ENCODE measurements at regions not wholly inside any gene's neighbourhood (a gene's known extent, or its start where the extent isn't known, plus 50 kb on each side); places are given as distances from the start of the nearest gene placed in this dataset.

DNA sequence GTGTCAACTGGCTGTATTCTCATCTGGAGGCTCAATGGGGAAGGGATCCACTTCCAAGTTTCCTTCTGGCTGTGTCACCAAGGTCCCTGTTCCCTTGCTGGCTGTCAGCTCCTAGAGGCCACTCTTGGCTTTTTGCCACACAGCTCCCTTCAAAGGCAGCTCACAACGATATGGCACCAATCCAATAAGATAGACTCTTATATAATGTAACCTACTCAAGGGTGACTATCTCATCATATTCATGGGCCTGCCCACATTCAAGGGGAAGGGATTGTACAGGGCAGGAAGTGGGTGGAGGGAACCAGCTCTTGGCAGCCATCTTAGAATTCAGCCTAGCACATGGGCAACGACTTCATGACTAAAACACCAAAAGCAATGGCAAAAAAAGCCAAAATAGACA is 98.7 kb upstream of the PLXNC1 start:
- Histone ChIP-seq H3K27ac (no peak overlapping the region), H3K4me1 (ENCODE audit: insufficient read depth) (no peaks in the 10 kb centered on the region), H3K9me3 (ENCODE audit: low read depth) (no peaks in the 10 kb centered on the region), H3K36me3 (replicated peaks; ENCODE audit: insufficient read depth, low read depth) (no peaks in the 10 kb centered on the region), H4K20me1 (ENCODE audit: insufficient read depth, poor library complexity, severe bottlenecking) (no peaks in the 10 kb centered on the region), H3K4me2 (no peak overlapping the region), H3K79me2 (no peaks in the 10 kb centered on the region), H3K9me2 (replicated peaks; ENCODE audit: insufficient read depth) (no peaks in the 10 kb centered on the region), H2AFZ (no peak overlapping the region), H3K27me3 (no peaks in the 10 kb centered on the region), H3K4me3 (no peak overlapping the region)
- no peak for DNase-seq (ENCODE audit: low spot score)
- 92% methylated on average over 2 of the region's 2 CpGs for WGBS (ENCODE audit: low lambda C conversion rate, missing lambda C conversion rate)
- no peak for TF ChIP-seq EZH2phosphoT487 (IDR thresholded peaks at IDR 0.05; ENCODE audit: low read depth, severe bottlenecking, unreplicated experiment)
- no peak for TF ChIP-seq EZH2 (IDR thresholded peaks at IDR 0.05; ENCODE audit: borderline replicate concordance)
- TF ChIP-seq, protein P1, sequence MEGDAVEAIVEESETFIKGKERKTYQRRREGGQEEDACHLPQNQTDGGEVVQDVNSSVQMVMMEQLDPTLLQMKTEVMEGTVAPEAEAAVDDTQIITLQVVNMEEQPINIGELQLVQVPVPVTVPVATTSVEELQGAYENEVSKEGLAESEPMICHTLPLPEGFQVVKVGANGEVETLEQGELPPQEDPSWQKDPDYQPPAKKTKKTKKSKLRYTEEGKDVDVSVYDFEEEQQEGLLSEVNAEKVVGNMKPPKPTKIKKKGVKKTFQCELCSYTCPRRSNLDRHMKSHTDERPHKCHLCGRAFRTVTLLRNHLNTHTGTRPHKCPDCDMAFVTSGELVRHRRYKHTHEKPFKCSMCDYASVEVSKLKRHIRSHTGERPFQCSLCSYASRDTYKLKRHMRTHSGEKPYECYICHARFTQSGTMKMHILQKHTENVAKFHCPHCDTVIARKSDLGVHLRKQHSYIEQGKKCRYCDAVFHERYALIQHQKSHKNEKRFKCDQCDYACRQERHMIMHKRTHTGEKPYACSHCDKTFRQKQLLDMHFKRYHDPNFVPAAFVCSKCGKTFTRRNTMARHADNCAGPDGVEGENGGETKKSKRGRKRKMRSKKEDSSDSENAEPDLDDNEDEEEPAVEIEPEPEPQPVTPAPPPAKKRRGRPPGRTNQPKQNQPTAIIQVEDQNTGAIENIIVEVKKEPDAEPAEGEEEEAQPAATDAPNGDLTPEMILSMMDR (IDR thresholded peaks at IDR 0.05; ENCODE audit: poor library complexity): no peak

DNA sequence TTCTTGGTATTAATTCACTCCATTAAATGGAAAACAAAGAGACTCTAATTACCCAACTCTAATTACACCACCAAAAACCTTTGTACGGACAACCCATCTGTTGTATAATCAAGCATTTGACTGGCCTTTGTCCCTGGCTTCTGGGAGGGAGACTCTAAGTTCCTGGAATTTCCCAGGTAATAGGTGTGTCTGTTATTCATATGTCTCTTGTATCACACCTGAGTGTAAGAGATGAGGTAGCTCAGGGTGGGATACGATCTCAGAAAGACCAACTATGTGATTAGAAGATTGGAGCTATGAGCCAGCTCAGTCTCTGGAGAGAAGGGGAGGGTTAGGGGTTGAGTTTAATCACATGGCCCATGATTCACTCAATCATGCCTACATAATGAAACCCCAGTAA is 94.7 kb upstream of the PLXNC1 start:
- Histone ChIP-seq H3K36me3 (replicated peaks; ENCODE audit: insufficient read depth, low read depth) (no peaks in the 10 kb centered on the region), H3K9me2 (replicated peaks; ENCODE audit: insufficient read depth) (no peaks in the 10 kb centered on the region), H3K27ac (peak overlapping the region; percentile 61), H3K79me2 (no peaks in the 10 kb centered on the region), H4K20me1 (ENCODE audit: insufficient read depth, poor library complexity, severe bottlenecking) (no peaks in the 10 kb centered on the region), H3K4me2 (no peak overlapping the region), H3K9me3 (ENCODE audit: low read depth) (no peaks in the 10 kb centered on the region), H3K27me3 (no peaks in the 10 kb centered on the region), H3K4me1 (ENCODE audit: insufficient read depth) (no peaks in the 10 kb centered on the region), H2AFZ (no peak overlapping the region), H3K4me3 (no peak overlapping the region)
- DNase-seq (ENCODE audit: low spot score): peak; percentile 21
- TF ChIP-seq EZH2phosphoT487 (IDR thresholded peaks at IDR 0.05; ENCODE audit: low read depth, severe bottlenecking, unreplicated experiment): no peak
- TF ChIP-seq, protein P1 (IDR thresholded peaks at IDR 0.05; ENCODE audit: poor library complexity): no peak
- TF ChIP-seq EZH2 (IDR thresholded peaks at IDR 0.05; ENCODE audit: borderline replicate concordance): no peak
- WGBS (ENCODE audit: low lambda C conversion rate, missing lambda C conversion rate): 82% methylated on average over 2 of the region's 2 CpGs

DNA sequence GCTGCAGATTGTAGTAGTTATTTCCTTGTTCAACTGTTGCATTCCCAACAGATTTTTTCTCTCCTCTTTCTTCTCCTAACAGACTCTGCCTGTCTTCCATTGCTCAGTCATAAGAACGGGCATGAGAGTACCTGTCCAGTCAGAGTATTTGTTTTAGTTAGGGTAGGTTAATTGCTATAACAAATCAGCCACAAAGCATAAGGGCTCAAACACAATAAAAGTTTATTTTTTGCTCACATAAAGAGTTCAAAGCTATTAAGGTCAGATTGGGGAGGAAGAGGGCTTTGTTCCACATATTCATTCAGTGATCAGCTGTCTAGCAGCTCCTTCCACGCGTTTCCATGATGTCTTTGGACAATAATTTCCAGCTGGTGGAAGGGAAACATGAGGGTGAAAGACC is 92.8 kb upstream of the PLXNC1 start:
- no peak overlapping the region for H3K27ac ChIP-seq
- H4K20me1 ChIP-seq (ENCODE audit: insufficient read depth, poor library complexity, severe bottlenecking): no peaks in the 10 kb centered on the region
- H3K36me3 ChIP-seq (replicated peaks; ENCODE audit: insufficient read depth, low read depth): no peaks in the 10 kb centered on the region
- H3K9me3 ChIP-seq (ENCODE audit: low read depth): no peaks in the 10 kb centered on the region
- H3K9me2 ChIP-seq (replicated peaks; ENCODE audit: insufficient read depth): no peaks in the 10 kb centered on the region
- 81% methylated on average over 3 of the region's 3 CpGs for WGBS (ENCODE audit: low lambda C conversion rate, missing lambda C conversion rate)
- no peaks in the 10 kb centered on the region for H3K4me1 ChIP-seq (ENCODE audit: insufficient read depth)
- H3K27me3 ChIP-seq: no peaks in the 10 kb centered on the region
- H3K79me2 ChIP-seq: no peaks in the 10 kb centered on the region
- TF ChIP-seq EZH2phosphoT487 (IDR thresholded peaks at IDR 0.05; ENCODE audit: low read depth, severe bottlenecking, unreplicated experiment): no peak
- H3K4me3 ChIP-seq: no peak overlapping the region
- H3K4me2 ChIP-seq: no peak overlapping the region
- no peak for DNase-seq (ENCODE audit: low spot score)
- no peak overlapping the region for H2AFZ ChIP-seq

DNA sequence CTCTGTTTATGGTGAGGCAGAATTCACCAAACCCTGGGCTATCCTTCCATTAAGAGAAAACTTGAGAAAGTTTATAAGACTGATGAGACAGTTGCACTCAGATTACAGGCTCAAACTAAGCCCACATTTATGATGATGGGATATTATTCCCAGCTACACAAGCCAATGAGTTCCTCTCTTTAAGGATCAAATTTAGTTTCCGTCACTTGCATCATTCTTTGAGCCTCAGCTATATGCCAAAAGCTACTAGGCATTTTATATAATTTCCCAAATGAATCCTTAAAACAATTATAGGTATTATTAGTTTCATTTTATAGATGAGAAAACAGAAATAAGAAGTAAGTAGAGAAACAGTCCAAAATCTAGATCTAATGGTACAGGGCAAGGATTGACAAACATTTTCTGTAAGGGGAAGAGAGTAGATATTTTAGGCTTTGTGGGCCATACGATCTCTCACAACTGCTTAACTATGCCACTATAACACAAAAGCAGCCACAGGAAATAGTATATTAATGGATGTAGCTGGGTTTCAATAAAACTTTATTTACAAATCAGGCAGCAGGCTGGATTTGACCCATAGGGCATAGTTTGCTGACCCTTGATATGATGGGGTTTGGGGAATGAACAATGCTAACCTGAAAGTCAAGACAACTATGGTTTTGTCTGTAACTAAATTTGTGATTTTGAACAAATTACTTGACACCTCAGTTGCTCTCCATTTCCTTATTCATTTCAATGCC is 91.8 kb upstream of the PLXNC1 start:
- TF ChIP-seq, protein P1 (IDR thresholded peaks at IDR 0.05; ENCODE audit: poor library complexity): no peak
- TF ChIP-seq EZH2phosphoT487 (IDR thresholded peaks at IDR 0.05; ENCODE audit: low read depth, severe bottlenecking, unreplicated experiment) (no peak), EZH2 (IDR thresholded peaks at IDR 0.05; ENCODE audit: borderline replicate concordance) (no peak)
- H3K4me2 ChIP-seq: no peak overlapping the region
- H3K36me3 ChIP-seq (replicated peaks; ENCODE audit: insufficient read depth, low read depth): no peaks in the 10 kb centered on the region
- WGBS (ENCODE audit: low lambda C conversion rate, missing lambda C conversion rate): 91% methylated on average over 2 of the region's 2 CpGs
- H2AFZ ChIP-seq: no peak overlapping the region
- no peaks in the 10 kb centered on the region for H3K9me3 ChIP-seq (ENCODE audit: low read depth)
- no peaks in the 10 kb centered on the region for H3K9me2 ChIP-seq (replicated peaks; ENCODE audit: insufficient read depth)
- H3K27ac ChIP-seq: no peak overlapping the region
- H3K4me3 ChIP-seq: no peak overlapping the region
- no peaks in the 10 kb centered on the region for H3K79me2 ChIP-seq
- H4K20me1 ChIP-seq (ENCODE audit: insufficient read depth, poor library complexity, severe bottlenecking): no peaks in the 10 kb centered on the region
- H3K27me3 ChIP-seq: no peaks in the 10 kb centered on the region
- no peak for DNase-seq (ENCODE audit: low spot score)
- no peaks in the 10 kb centered on the region for H3K4me1 ChIP-seq (ENCODE audit: insufficient read depth)

Data from hepatocyte (in vitro differentiated cells).